ENCODE measurements at regions not wholly inside any gene's neighbourhood (a gene's known extent, or its start where the extent isn't known, plus 50 kb on each side); places are given as distances from the start of the nearest gene placed in this dataset.

GRCh38 chr18:68475883-68476282 lies 239.0 kb downstream of the TMX3 start:
- DNase-seq (ENCODE audit: low spot score), result no peak
- intact Hi-C loops (cut with DNase I), result no loop called here
- no peak for ATAC-seq

- DNase-seq (ENCODE audit: low spot score), result no peak
- intact Hi-C loops (cut with DNase I), result no loop called here
- no peak for ATAC-seq
Observed at GRCh38 chr18:68472701-68473295, 242.1 kb downstream of the TMX3 start.

GRCh38 chr18:68469049-68469625 lies 245.8 kb downstream of the TMX3 start:
- intact Hi-C loops (cut with DNase I), result no loop called here
- DNase-seq (ENCODE audit: low spot score), result no peak
- ATAC-seq, result no peak

- DNase-seq (ENCODE audit: low spot score) (no peak), ATAC-seq (no peak)
- intact Hi-C loops (cut with DNase I), result no loop called here
Observed at GRCh38 chr18:68467957-68468356, 247.0 kb downstream of the TMX3 start.

- ATAC-seq (no peak), DNase-seq (ENCODE audit: low spot score) (no peak)
- intact Hi-C loops (cut with DNase I), result no loop called here
Observed at GRCh38 chr18:68467329-68467728, 247.6 kb downstream of the TMX3 start.

GRCh38 chr18:68466672-68467071 lies 248.2 kb downstream of the TMX3 start:
- DNase-seq (ENCODE audit: low spot score), result no peak
- intact Hi-C loops (cut with DNase I), result no loop called here
- no peak for ATAC-seq

- intact Hi-C loops (cut with DNase I), result no loop called here
- no peak for DNase-seq (ENCODE audit: low spot score)
- ATAC-seq, result no peak
Observed at GRCh38 chr18:68462766-68463165, 252.1 kb downstream of the TMX3 start.

- DNase-seq (ENCODE audit: low spot score) (no peak), ATAC-seq (no peak)
Observed at GRCh38 chr18:68462148-68462547, 252.8 kb downstream of the TMX3 start.

GRCh38 chr18:68461481-68462018 lies 253.4 kb downstream of the TMX3 start:
- DNase-seq (ENCODE audit: low spot score), result no peak
- no peak for ATAC-seq

More at GRCh38 chr18:68462148-68462547, 252.8 kb downstream of the TMX3 start:
- intact Hi-C loops (cut with DNase I), result no loop called here

GRCh38 chr18:68459968-68460367 lies 254.9 kb downstream of the TMX3 start:
- DNase-seq (ENCODE audit: low spot score), result no peak
- intact Hi-C loops (cut with DNase I), result no loop called here
- no peak for ATAC-seq

More at GRCh38 chr18:68461481-68462018, 253.4 kb downstream of the TMX3 start:
- intact Hi-C loops (cut with DNase I), result no loop called here

GRCh38 chr18:68456985-68457384 lies 257.9 kb downstream of the TMX3 start:
- intact Hi-C loops (cut with DNase I), result no loop called here
- no peak for DNase-seq (ENCODE audit: low spot score)
- no peak for ATAC-seq

GRCh38 chr18:68455229-68455603 lies 259.7 kb downstream of the TMX3 start:
- no peak for ATAC-seq
- intact Hi-C loops (cut with DNase I), result no loop called here

GRCh38 chr18:68454511-68455228 lies 260.2 kb downstream of the TMX3 start:
- DNase-seq (ENCODE audit: low spot score) (no peak), ATAC-seq (no peak)
- intact Hi-C loops (cut with DNase I), result no loop called here

More at GRCh38 chr18:68455229-68455603, 259.7 kb downstream of the TMX3 start:
- DNase-seq (ENCODE audit: low spot score), result no peak

- intact Hi-C loops (cut with DNase I), result no loop called here
- ATAC-seq (no peak), DNase-seq (ENCODE audit: low spot score) (no peak)
Observed at GRCh38 chr18:68449292-68449691, 265.6 kb downstream of the TMX3 start.

- intact Hi-C loops (cut with DNase I), result no loop called here
- ATAC-seq, result no peak
Observed at GRCh38 chr18:68448736-68449135, 266.2 kb downstream of the TMX3 start.

GRCh38 chr18:68447286-68447685 lies 267.6 kb downstream of the TMX3 start:
- intact Hi-C loops (cut with DNase I), result no loop called here
- ATAC-seq (no peak), DNase-seq (ENCODE audit: low spot score) (no peak)

More at GRCh38 chr18:68448736-68449135, 266.2 kb downstream of the TMX3 start:
- DNase-seq (ENCODE audit: low spot score), result no peak

- ATAC-seq, result no peak
- intact Hi-C loops (cut with DNase I), result no loop called here
- DNase-seq (ENCODE audit: low spot score), result no peak
Observed at GRCh38 chr18:68445668-68446426, 269.1 kb downstream of the TMX3 start.

- DNase-seq (ENCODE audit: low spot score), result no peak
- intact Hi-C loops (cut with DNase I), result no loop called here
- no peak for ATAC-seq
Observed at GRCh38 chr18:68445136-68445535, 269.8 kb downstream of the TMX3 start.

GRCh38 chr18:68441241-68441640 lies 273.7 kb downstream of the TMX3 start:
- DNase-seq (ENCODE audit: low spot score), result no peak
- no peak for ATAC-seq
- intact Hi-C loops (cut with DNase I), result no loop called here

- intact Hi-C loops (cut with DNase I), result no loop called here
- ATAC-seq, result no peak
- DNase-seq (ENCODE audit: low spot score), result no peak
Observed at GRCh38 chr18:68440433-68440832, 274.5 kb downstream of the TMX3 start.
